Fibroblast of skin of right biceps (primary cell): ENCODE measurements at regions not wholly inside any gene's neighbourhood (a gene's known extent, or its start where the extent isn't known, plus 50 kb on each side); places are given as distances from the start of the nearest gene placed in this dataset.
"Not testable (repeated sequence)": the region's sequence is repeated elsewhere in the genome, so short reads cannot be mapped to it uniquely, and the experiment has no call there.

Experiments
- DNase-seq: peaks from one replicate; pipeline ENCODE4 v3.0.0-alpha.2; 2013

GRCh38 chr13:62510906-62511655, 1095.4 kb upstream of the PCDH20 start:
- no peak for DNase-seq

GRCh38 chr13:62502588-62502987, 1086.9 kb upstream of the PCDH20 start:
- DNase-seq: no peak

DNA sequence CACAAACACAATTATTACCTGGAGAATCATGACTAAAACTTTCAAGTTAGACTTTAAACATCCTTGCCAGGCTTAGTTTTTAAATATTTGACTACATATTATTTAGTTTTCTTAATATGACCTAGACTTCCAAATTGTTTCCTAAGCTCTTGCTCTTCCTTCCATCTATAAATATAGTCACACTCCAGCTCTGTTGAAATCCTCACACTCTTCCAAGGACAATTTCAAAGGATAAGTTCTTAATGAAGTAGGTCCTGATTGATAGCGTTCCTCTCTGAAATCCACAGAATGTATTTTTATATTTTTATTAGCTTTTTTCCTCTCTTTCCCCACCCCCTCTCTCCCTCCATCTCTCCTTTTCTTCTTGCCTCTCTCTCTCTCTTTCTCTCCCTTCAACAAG, 1074.1 kb upstream of the PCDH20 start:
- DNase-seq: no peak

DNA sequence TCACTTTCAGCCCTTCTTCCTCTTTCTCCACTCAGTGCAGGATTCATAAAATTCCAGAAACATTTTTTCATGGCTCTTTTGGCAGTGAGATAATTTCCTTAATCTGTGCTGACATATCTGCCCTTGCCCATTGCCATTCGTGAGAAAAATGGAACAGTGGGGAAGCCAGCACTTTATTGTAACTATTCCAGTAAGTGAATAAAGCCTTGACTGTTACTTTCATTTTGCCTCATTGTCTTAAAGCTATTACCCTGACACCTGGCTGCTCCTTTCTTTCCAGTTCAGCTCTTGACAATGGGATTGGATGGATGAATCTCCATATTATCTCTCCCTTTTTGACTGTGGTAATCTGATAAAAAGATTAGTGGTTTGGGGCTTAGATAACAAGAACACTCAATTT, 1068.1 kb upstream of the PCDH20 start:
- DNase-seq: peak; percentile 1

DNA sequence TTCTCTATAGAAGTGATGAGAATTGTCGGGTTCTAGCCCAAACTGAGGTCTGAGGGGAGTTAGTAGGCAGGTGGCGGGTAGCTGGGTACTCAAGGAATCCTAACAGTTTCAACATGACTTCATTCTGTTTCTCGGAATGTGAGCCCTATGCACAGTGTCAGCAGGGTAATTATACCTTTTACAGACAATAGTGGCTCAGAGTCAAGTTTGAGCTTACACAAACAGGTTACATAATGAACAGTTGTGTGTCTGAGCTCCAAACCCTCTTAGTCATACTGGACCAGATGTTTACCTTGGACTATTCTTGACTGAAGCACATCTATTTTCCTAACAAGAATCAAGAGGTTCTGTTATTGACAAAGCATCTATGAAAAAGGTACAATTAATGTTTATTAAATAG, 1066.7 kb upstream of the PCDH20 start:
- no peak for DNase-seq

DNA sequence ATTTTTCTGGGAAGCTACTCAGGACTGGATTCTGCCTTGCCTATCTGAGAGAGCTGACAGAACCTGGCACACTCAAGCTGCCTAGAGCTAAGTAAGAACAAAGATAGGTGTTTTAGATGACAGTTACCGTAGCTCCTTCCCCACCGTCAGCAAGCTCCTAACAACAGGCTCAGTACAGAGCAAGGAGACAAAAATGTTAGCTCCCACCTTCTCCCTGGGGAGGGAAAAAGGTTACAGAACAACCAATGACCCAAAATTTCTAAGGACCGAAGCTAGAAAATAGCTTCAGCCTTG, 1058.2 kb upstream of the PCDH20 start:
- no peak for DNase-seq

GRCh38 chr13:62473190-62473943, 1057.7 kb upstream of the PCDH20 start:
- no peak for DNase-seq

DNA sequence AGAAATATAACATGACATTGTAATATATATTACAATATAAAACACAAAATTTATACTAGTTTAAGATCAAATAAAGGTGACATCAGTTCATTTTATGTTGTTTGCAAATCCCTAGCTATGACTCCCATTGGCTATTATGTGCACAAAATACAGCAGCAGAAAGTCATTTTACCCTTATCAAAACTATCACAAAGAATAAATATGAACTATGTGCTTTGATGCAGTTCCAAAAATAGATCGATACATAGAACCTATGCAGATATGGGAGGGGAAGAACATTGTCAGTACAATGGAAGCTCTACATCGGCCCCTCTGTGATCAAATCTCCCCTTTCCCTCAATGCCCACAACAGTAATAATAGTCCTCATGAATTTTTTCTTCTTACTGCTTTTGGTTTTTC, 1038.1 kb upstream of the PCDH20 start:
- DNase-seq: no peak

- DNase-seq: no peak
These were observed 1035.1 kb upstream of the PCDH20 start for GRCh38 chr13:62450759-62451158.

GRCh38 chr13:62447771-62448382, 1032.2 kb upstream of the PCDH20 start:
- DNase-seq: not testable (repeated sequence)

DNA sequence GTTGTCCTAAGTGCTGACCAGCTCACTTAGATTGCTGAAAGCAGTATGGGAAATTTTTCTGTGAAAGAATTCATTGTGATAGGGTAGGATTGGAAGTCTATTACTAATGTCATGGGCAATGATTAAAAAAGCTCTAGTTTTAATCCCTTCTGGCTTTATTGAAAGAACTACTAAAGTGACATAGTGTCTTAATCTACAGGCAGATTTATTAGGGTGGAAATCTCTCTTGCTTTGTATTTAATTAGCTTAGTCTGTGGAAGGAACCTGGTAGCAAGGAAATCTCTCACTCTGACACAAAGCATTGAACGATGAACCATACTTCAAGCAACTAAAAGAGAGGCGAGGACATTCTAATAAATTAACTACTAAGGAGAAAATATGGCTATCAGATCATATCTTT, 1029.2 kb upstream of the PCDH20 start:
- DNase-seq: no peak

DNA sequence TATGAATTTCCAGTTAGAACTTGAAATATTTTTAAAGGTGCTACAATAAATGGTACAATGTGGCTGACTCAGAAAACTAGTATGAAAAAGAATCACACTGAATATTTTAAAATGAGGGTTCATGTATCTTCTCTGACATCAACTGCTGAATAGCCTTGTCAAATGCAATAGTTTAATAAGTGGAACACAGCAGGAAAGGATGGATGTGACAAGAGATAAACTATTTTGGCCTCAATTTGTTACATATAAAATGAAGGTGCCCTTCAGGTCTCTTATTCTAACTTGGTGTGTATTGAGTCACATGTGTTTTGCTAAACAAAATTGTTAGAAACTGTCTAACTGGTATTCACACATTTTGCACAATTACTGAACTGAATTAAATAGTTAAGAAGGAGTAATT, 1018.4 kb upstream of the PCDH20 start:
- no peak for DNase-seq

DNA sequence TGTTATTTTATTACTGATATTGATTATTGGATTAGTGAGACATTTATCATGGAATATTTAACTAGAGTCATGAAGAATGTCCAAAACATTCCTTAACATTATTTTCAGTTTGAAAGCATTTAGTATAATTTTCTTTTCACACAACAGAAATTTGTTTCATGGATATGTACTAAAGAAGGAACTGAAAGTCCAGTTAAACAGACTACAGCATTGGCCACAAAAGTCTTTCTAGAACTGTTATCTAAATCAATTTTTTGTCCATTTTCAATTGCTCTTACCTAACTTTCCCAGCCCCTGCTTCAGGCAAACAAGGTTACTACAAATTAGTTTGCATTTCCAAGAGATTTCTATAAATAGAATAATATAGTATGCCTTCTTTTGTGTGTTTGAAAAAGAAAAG, 1018.0 kb upstream of the PCDH20 start:
- no peak for DNase-seq

DNA sequence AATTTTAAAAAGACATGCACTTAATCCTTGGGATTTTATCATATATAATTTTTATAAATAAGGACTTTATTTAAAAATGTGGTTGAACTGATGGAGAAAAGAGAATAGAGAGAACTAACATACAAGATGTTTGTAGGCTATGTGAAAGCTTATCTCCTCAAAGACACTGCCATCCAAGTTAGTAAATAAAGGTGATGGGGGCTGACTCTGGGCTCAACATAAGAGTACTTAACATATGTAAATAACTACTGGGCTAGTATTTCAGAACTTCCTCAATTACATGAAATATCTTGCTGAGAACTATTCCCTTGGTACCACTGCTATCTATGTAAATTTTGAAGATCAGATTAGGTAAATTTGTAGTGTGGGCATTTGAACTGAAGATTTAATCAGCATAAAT, 1017.3 kb upstream of the PCDH20 start:
- no peak for DNase-seq

DNA sequence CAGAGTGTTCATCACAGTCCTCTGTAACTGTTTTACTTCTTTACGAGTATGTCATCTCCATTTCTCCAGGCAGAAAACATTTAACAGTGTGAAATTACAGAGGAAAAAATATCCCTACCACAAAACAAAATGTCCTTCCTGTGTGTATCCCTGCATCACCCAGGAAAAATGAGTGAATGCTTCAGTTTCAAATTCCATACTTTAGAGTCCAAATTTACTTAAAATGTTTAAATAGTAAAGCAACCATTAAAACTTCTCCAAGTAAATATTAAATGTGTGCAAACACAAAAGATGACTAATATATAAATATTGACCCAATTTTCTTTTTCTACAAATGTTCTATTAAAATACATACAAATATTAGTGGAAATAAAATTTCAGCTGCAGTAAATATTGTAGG, 1016.6 kb upstream of the PCDH20 start:
- no peak for DNase-seq

DNA sequence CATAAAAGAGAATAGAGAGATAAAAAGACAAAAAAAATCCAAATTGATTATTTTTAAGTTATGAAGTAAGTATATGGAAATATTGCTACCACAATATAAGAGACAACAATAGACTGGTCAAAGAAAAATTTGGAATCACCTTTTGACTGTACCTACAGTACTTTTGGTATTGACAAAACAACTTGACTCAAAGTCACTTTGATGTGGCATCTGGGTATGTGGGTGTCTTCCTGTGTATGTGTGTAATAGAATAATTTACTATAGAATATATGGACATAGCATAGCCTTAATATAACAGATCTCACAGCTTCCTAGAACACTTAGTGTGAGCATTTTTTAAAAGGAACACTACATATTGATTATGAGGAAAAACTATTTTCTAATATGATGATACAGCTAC, 1016.2 kb upstream of the PCDH20 start:
- no peak for DNase-seq

DNA sequence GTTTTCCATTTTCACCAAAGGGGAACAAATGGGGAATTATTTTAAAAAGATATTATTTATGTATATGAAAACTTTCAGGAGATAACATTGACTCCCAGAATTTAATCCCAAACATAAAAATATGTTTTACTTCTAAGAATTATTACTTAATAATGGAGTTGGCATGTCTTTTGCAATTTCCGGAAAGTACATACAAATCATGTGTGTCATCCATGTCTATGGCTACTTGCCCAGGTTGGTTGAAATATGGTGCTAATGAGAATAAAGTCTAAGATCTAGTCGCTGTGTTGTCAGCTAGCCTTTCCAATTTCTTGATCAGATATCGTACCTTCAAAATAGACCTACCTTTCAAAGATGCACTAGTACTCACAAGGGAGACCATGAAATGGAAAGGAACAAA, 1003.2 kb upstream of the PCDH20 start:
- peak; percentile 29 for DNase-seq

DNA sequence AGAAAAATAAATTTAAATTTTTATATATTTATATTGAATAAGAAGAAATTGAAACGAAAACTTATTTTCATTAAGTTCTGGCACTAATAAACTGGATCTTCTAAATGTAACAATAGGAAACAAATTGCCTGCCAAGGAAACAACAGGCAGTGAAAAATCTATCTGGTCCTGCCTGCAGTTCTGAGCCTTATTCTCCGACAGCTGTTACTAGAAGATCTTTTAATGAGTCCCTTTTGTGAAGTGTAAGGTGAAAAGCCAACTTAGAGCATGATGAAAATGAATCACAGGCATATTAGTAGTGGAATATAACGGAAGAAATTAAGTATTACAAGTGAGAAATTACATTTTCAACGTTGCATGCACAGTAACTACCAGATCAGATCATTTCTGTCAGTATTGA, 1002.7 kb upstream of the PCDH20 start:
- no peak for DNase-seq

DNA sequence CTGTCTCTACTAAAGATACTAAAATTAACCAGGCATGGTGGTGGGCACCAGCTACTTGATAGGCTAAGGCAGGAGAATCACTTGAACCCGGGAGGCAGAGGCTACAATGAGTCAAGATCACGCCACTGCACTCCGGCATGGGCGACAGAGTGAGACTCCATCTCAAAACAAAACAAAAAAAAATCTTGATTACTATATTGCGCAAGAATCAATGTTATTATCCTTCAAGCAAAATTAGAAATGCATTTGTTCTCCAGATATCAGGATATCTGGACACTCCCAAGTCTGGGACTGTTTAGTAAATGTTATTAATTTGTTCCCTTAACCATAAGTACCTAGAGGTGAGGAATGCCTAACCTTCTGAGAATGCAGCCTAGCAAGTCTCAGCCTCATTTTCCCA, 992.2 kb upstream of the PCDH20 start:
- DNase-seq: no peak

- no peak for DNase-seq
These were observed 972.9 kb upstream of the PCDH20 start for GRCh38 chr13:62388515-62388914.

- no peak for DNase-seq
These were observed 972.0 kb upstream of the PCDH20 start for GRCh38 chr13:62387647-62388046.

- not testable (repeated sequence) for DNase-seq
These were observed 963.6 kb upstream of the PCDH20 start for GRCh38 chr13:62379241-62379640.

DNA sequence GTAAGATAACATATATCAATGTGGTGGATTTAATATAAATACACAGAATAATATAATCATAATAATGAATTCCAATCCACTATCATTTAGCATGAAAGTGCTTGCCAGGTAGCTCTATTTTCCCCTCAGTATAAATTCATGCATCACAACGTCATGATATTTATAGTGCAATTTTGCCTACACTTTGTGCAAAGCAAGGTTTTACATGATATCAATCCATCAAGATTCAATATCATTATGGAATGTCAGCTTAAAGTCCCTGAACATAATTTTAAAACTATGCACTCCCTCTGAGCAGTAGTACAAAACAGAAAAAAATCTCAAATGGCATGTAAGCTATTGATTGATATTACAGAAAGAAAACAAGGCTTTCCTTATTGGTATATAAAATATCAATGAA, 962.2 kb upstream of the PCDH20 start:
- no peak for DNase-seq

DNA sequence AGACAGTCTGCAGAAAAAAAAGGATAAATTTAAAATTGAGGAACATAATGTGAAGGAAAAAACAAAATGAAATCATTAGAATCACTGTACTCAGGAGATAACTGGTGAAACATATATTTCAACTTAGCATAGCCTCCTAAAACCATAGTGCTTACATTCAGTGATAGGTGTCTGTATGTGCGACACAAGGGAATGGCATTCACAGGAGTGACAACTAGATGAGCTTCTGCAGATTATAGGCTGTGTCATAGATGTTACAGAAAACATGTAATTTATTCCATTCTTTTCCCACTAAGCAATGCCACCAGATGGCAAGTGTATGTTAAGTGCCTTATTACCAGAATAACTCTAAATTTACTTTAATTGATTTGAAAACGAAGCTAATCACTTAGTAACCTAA, 960.0 kb upstream of the PCDH20 start:
- DNase-seq: no peak

GRCh38 chr13:62371737-62372136, 956.1 kb upstream of the PCDH20 start:
- no peak for DNase-seq
